HFFc6 (cell line): ENCODE measurements at regions not wholly inside any gene's neighbourhood (a gene's known extent, or its start where the extent isn't known, plus 50 kb on each side); places are given as distances from the start of the nearest gene placed in this dataset.

Experiments
- DNase-seq: peaks from one replicate; pipeline ENCODE4 v3.0.0-alpha.2; 2018
- H3K27ac Mint-ChIP-seq: 2 replicates; pipeline ENCODE4 v1.8.0; 2020; ENCODE audit warnings: mild to moderate bottlenecking, mixed read lengths
- H3K27me3 Mint-ChIP-seq: 2 replicates; pipeline ENCODE4 v1.8.0; 2021; ENCODE audit warnings: mild to moderate bottlenecking, moderate library complexity, mixed read lengths; ENCODE audit not compliant: insufficient read depth
- H3K36me3 Mint-ChIP-seq: 2 replicates; pipeline ENCODE4 v1.8.0; 2021; ENCODE audit warnings: low read depth, mixed read lengths
- H3K4me1 Mint-ChIP-seq: 2 replicates; pipeline ENCODE4 v1.8.0; 2020; ENCODE audit warnings: low read depth, mixed read lengths
- H3K4me3 Mint-ChIP-seq: 2 replicates; pipeline ENCODE4 v1.8.0; 2020; ENCODE audit warnings: mild to moderate bottlenecking, moderate library complexity, mixed read lengths
- H3K9me3 Mint-ChIP-seq: 2 replicates; pipeline ENCODE4 v1.8.0; 2020; ENCODE audit warnings: mild to moderate bottlenecking, mixed read lengths
- CTCF ChIP-seq: fragments of 200-600 bp; sonication (generic); IDR thresholded peaks from 2 replicates; pipeline ENCODE4 v1.5.0; 2021; ENCODE audit warnings: antibody characterized with exemption, mild to moderate bottlenecking

- H3K4me3 Mint-ChIP-seq = no peak overlapping the region
- peaks cover 23% of the 10 kb centered on the region for H3K9me3 Mint-ChIP-seq
- no peak for TF ChIP-seq CTCF
Measured at GRCh38 chr4:117640836-117641235, 393.4 kb upstream of the NDST3 start.

GRCh38 chr4:117641519-117641918 lies 392.8 kb upstream of the NDST3 start:
- Mint-ChIP-seq H3K4me3 (no peak overlapping the region), H3K27ac (no peak overlapping the region), H3K27me3 (no peaks in the 10 kb centered on the region), H3K9me3 (peaks cover 24% of the 10 kb centered on the region), H3K4me1 (no peaks in the 10 kb centered on the region), H3K36me3 (no peaks in the 10 kb centered on the region)
- no peak for TF ChIP-seq CTCF
- no peak for DNase-seq

More at GRCh38 chr4:117640836-117641235, 393.4 kb upstream of the NDST3 start:
- no peak overlapping the region for H3K27ac Mint-ChIP-seq
- no peaks in the 10 kb centered on the region for H3K36me3 Mint-ChIP-seq
- no peaks in the 10 kb centered on the region for H3K27me3 Mint-ChIP-seq
- H3K4me1 Mint-ChIP-seq = no peaks in the 10 kb centered on the region
- DNase-seq = no peak

GRCh38 chr4:117654079-117654478 lies 380.2 kb upstream of the NDST3 start:
- no peak overlapping the region for H3K4me3 Mint-ChIP-seq
- H3K27ac Mint-ChIP-seq = no peak overlapping the region

GRCh38 chr4:117660668-117661067 lies 373.6 kb upstream of the NDST3 start:
- Mint-ChIP-seq H3K4me3 (no peak overlapping the region), H3K4me1 (no peaks in the 10 kb centered on the region), H3K27me3 (no peaks in the 10 kb centered on the region), H3K9me3 (peaks cover 26% of the 10 kb centered on the region), H3K36me3 (no peaks in the 10 kb centered on the region), H3K27ac (no peak overlapping the region)
- DNase-seq = no peak
- no peak for TF ChIP-seq CTCF

More at GRCh38 chr4:117654079-117654478, 380.2 kb upstream of the NDST3 start:
- Mint-ChIP-seq H3K9me3 (peaks cover 31% of the 10 kb centered on the region), H3K36me3 (no peaks in the 10 kb centered on the region; the same call in 1 of the 2 replicates), H3K27me3 (no peaks in the 10 kb centered on the region), H3K4me1 (no peaks in the 10 kb centered on the region)
- no peak for DNase-seq
- TF ChIP-seq CTCF = no peak

- Mint-ChIP-seq H3K27ac (no peak overlapping the region), H3K27me3 (no peaks in the 10 kb centered on the region), H3K4me3 (no peak overlapping the region), H3K36me3 (no peaks in the 10 kb centered on the region), H3K4me1 (no peaks in the 10 kb centered on the region), H3K9me3 (peaks cover 26% of the 10 kb centered on the region)
- no peak for DNase-seq
- no peak for TF ChIP-seq CTCF
Measured at GRCh38 chr4:117661091-117662072, 372.9 kb upstream of the NDST3 start.
